Aorta (tissue), 5 donors: ENCODE measurements at regions not wholly inside any gene's neighbourhood (a gene's known extent, or its start where the extent isn't known, plus 50 kb on each side); places are given as distances from the start of the nearest gene placed in this dataset.

Experiments
- ATAC-seq: fragments of 200-7000 bp; cut with Tn5 transposase; one replicate; pipeline ENCODE4 v1.9.1; 2022; ENCODE audit warnings: moderate library complexity; ENCODE audit not compliant: low FRiP score
- DNase-seq, 2 donors: peaks; one replicate each; pipeline ENCODE4 v3.0.0-alpha.2; 2020
- H3K27ac ChIP-seq, 2 donors: one replicate each; pipeline ENCODE4 v1.5.1; 2013; ENCODE audit warnings: low read length in 2 of 2, mild to moderate bottlenecking in 2 of 2, moderate library complexity in 2 of 2, control low read depth in 1 of 2, inconsistent platforms in 1 of 2, low read depth in 1 of 2
- H3K27me3 ChIP-seq, 2 donors: one replicate each; pipeline ENCODE4 v1.6.1; 2013; ENCODE audit warnings: control low read depth in 1 of 2, low read length in 1 of 2, mild to moderate bottlenecking in 1 of 2, moderate library complexity in 1 of 2; ENCODE audit not compliant: insufficient read depth in 2 of 2, control insufficient read depth in 1 of 2
- H3K36me3 ChIP-seq, 2 donors: one replicate each; pipeline ENCODE4 v1.6.1; 2013; ENCODE audit warnings: control low read depth in 1 of 2, low read length in 1 of 2, mild to moderate bottlenecking in 1 of 2; ENCODE audit not compliant: insufficient read depth in 2 of 2, control insufficient read depth in 1 of 2
- H3K4me1 ChIP-seq, 2 donors: one replicate each; pipeline ENCODE4 v1.6.1; 2013; ENCODE audit warnings: low read length in 2 of 2, control low read depth in 1 of 2, mild to moderate bottlenecking in 1 of 2, moderate library complexity in 1 of 2; ENCODE audit not compliant: insufficient read depth in 2 of 2, control insufficient read depth in 1 of 2
- H3K4me3 ChIP-seq, 2 donors: one replicate each; pipeline ENCODE4 v1.5.1; 2013; ENCODE audit warnings: low read length in 2 of 2, control low read depth in 1 of 2, mild to moderate bottlenecking in 1 of 2
- H3K9me3 ChIP-seq: one replicate; pipeline ENCODE4 v1.6.1; 2013; ENCODE audit warnings: mild to moderate bottlenecking, low read length; ENCODE audit not compliant: control insufficient read depth
- WGBS, 2 donors: extraction: QIAGEN DNeasy Blood & Tissue Kit; methylation state at CpG; one replicate each; pipeline ENCODE4 v1.1.7; 2013; 5-methylcytosine and 5-hydroxymethylcytosine counted together
- intact Hi-C, 2 donors: fragments of 100-400 bp; cut with DNase I; formaldehyde crosslinking; loops; one replicate each; pipeline versions ENCODE4 v1.14.2 to v1.15.0; 2022
- donor health status: healthy with polysubstance abuse.
- donor health status: Bipolar disorder and iron deficiency.
- donor health status: DM: no; HTN: no; CAD: no.
- donor health status: DM: no; HTN: no; CAD: no.
- donor health status: DM: yes; HTN: yes; CAD: no.

DNA sequence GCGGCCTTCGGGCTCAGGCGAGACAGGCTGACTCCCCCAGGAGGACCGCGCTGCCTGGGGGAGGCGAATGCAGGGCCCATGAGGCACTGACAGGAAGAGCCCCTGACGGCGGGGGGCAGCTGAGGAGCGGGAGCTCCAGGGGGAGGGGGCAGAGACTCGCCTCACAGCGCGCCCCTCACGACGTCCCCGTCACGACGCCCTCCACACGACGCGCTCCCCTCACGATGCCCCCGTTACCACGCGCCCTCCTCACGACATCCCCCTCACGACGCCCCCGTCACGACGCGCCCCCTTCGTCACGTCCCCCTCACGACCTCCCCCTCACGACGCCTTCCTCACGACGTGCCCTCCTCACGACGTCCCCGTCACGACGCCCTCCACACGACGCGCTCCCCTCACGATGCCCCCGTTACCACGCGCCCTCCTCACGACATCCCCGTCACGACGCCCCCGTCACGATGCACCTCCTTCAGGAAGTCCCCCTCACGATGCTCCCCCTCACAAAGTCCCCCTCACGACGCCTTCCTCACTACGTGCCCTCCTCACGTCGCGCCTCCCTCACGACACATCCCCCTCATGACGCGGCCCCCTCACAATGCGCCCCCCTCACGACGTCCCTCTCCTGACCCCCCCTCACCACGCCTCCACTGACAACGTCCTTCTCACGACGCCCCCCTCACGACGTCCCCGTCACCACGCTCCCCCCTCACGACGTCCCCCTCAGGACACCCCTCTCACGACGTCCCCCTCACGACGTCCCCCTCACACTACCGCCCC is 99.6 kb downstream of the ING1 start:
- peak; percentile 41 for ATAC-seq
- Histone ChIP-seq H3K4me1 (no peaks in the 10 kb centered on the region), H3K9me3 (no peaks in the 10 kb centered on the region), H3K27ac (no peak overlapping the region), H3K27me3 (peaks cover 0 to 4% of the 10 kb centered on the region in 2 donors), H3K36me3 (no peaks in the 10 kb centered on the region), H3K4me3 (no peak overlapping the region)
- DNase-seq: no peak
- intact Hi-C loops: loop anchor here in 1 of 2 donors (10.0 kb wide), 1 partner anchor 88 kb away; no protein-coding TSS in a partner anchor
- WGBS, 2 donors: 52 to 65% methylated on average over 43 to 84 of the region's 84 CpGs

DNA sequence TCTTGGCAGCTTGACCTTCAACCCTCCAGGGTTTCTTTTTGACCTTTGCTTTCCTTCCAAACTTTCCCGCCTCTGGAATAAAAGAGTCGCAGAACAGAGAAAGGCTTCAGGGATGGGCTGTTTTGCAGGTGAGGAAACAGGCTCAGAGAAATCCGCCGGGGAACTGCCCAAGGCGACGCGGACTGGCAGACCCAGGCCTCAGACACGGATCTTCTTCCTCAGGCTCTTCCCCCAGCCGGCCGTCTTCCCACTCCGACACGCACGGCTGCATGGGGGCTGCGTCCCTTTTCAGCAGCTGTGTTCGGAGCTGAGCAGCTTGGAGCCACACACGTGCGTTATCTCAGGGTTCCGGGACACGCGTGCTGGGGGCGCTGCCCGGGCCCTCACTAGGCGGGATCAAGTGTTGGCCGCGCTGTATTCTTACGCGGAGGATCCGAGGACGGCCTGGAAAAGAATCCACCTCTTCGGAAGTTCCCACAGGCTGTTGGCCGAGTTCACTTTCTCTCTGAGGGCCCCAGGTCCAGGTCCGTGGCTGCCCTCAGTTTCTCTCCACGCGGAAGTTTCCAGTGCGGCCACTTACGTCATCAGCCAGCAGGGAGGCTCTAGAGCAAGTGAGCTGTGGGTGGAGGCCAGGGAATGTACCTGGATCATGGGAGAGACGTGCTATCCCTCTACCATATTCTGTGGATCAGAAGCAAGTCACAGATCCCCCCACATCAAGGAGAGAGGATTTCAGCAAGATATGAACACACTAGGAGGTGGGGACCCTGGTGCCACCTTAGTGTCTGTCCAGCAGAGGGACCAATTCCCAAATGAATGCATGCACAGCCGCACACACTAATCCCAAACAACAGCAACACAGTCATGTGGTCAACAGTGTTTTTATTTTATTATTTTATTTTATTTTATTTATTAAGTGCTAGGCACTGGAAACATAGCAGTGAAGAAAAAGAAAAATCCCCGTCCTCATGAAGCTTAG is 100.4 kb downstream of the ING1 start:
- no peak for ATAC-seq
- Histone ChIP-seq H3K36me3 (no peaks in the 10 kb centered on the region), H3K9me3 (no peaks in the 10 kb centered on the region), H3K27me3 (peaks cover 0 to 4% of the 10 kb centered on the region in 2 donors), H3K27ac (no peak overlapping the region), H3K4me3 (no peak overlapping the region), H3K4me1 (no peaks in the 10 kb centered on the region)
- intact Hi-C loops: loop anchor here in 1 of 2 donors (10.0 kb wide), 1 partner anchor 89 kb away; no protein-coding TSS in a partner anchor
- 94 to 95% methylated on average over 39 of the region's 39 CpGs for WGBS, 2 donors
- DNase-seq: no peak

- WGBS, 2 donors: 87 to 93% methylated on average over 13 of the region's 13 CpGs
- H3K36me3 ChIP-seq: no peaks in the 10 kb centered on the region
- intact Hi-C loops: loop anchor here (5.0 to 10.0 kb wide), 2 partner anchors 91 to 223 kb away; no protein-coding TSS in a partner anchor
- no peak for ATAC-seq
- peaks cover 0 to 4% of the 10 kb centered on the region in 2 donors for H3K27me3 ChIP-seq
- no peak for DNase-seq
- no peak overlapping the region for H3K27ac ChIP-seq
- no peak overlapping the region for H3K4me3 ChIP-seq
- H3K4me1 ChIP-seq: no peaks in the 10 kb centered on the region
- H3K9me3 ChIP-seq: no peaks in the 10 kb centered on the region
These were observed 99.2 kb downstream of the ANKRD10 start for GRCh38 chr13:110815471-110816204.

GRCh38 chr13:110816500-110816899 is 98.4 kb downstream of the ANKRD10 start:
- H3K4me3 ChIP-seq: no peak overlapping the region
- 60 to 64% methylated on average over 5 of the region's 5 CpGs for WGBS, 2 donors
- no peaks in the 10 kb centered on the region for H3K9me3 ChIP-seq
- no peaks in the 10 kb centered on the region for H3K36me3 ChIP-seq
- DNase-seq: no peak
- ATAC-seq: no peak
- no peak overlapping the region for H3K27ac ChIP-seq
- no peaks in the 10 kb centered on the region for H3K4me1 ChIP-seq
- intact Hi-C loops: loop anchor here (5.0 to 10.0 kb wide), 2 partner anchors 92 to 224 kb away; no protein-coding TSS in a partner anchor
- no peaks in the 10 kb centered on the region for H3K27me3 ChIP-seq

GRCh38 chr13:110817143-110817542 is 97.7 kb downstream of the ANKRD10 start:
- H3K36me3 ChIP-seq: no peaks in the 10 kb centered on the region
- no peak overlapping the region for H3K4me3 ChIP-seq
- H3K9me3 ChIP-seq: no peaks in the 10 kb centered on the region
- ATAC-seq: no peak
- no peak overlapping the region for H3K27ac ChIP-seq
- no peaks in the 10 kb centered on the region for H3K27me3 ChIP-seq
- no peaks in the 10 kb centered on the region for H3K4me1 ChIP-seq
- DNase-seq: no peak
- 79 to 85% methylated on average over 3 of the region's 3 CpGs for WGBS, 2 donors
- intact Hi-C loops: loop anchor here (5.0 to 10.0 kb wide), 2 partner anchors 92 to 225 kb away; no protein-coding TSS in a partner anchor

- H3K4me1 ChIP-seq: no peaks in the 10 kb centered on the region
- intact Hi-C loops: loop anchor here (2.0 to 10.0 kb wide), 3 partner anchors 94 to 226 kb away; no protein-coding TSS in a partner anchor
- no peak overlapping the region for H3K27ac ChIP-seq
- no peaks in the 10 kb centered on the region for H3K27me3 ChIP-seq
- no peak for DNase-seq
- WGBS, 2 donors: 82 to 87% methylated on average over 8 of the region's 8 CpGs
- no peak overlapping the region for H3K4me3 ChIP-seq
- ATAC-seq: no peak
- H3K9me3 ChIP-seq: no peaks in the 10 kb centered on the region
- no peaks in the 10 kb centered on the region for H3K36me3 ChIP-seq
These were observed 96.1 kb downstream of the ANKRD10 start for GRCh38 chr13:110818747-110819146.

DNA sequence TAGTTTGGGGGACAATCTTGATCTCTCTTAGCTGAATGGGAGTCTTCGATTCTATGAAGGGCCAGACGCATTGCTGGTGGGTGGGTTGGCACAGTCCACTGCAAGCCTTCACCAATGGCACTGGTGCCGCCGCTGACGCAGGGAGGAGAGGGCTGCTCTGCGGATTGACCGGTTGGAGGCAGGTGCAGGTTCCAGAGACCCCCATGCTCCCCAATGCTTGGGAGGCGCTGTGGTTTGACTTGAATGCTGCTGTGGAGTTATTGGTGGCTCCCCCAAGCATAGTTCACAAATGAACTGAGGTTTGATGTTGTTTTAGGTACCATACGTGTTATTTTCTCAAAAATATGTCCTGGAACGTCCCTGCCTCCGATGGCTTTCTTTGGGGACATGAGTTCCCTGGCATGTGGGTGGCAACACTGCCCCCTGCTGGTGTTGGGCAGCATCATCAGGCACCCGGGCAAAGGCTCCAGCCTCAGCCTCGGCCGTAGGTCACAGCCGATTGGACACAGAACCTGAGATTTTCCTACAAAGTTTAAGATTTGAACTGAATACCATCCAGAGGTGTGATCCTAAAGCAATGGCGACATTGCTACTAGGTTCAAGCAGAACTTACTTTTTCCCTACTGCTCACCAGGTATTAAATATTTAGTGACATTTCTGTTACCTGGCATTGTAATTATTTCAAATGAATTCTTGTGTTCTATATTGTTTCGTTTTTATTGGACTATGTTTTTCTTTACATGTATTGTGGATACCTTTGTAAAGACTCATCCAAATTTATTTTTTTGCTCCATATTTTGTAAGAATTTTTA is 95.5 kb downstream of the ANKRD10 start:
- Histone ChIP-seq H3K4me1 (no peaks in the 10 kb centered on the region), H3K36me3 (no peaks in the 10 kb centered on the region), H3K27ac (no peak overlapping the region), H3K27me3 (no peaks in the 10 kb centered on the region), H3K9me3 (no peaks in the 10 kb centered on the region), H3K4me3 (no peak overlapping the region)
- DNase-seq (peak; percentile 84 to 93), ATAC-seq (peak; percentile 93)
- 24 to 28% methylated on average over 17 of the region's 17 CpGs for WGBS, 2 donors
- intact Hi-C loops: loop anchor here (2.0 to 10.0 kb wide), 3 partner anchors 95 to 227 kb away; no protein-coding TSS in a partner anchor
